ENCODE measurements at regions not wholly inside any gene's neighbourhood (a gene's known extent, or its start where the extent isn't known, plus 50 kb on each side); places are given as distances from the start of the nearest gene placed in this dataset.

DNA sequence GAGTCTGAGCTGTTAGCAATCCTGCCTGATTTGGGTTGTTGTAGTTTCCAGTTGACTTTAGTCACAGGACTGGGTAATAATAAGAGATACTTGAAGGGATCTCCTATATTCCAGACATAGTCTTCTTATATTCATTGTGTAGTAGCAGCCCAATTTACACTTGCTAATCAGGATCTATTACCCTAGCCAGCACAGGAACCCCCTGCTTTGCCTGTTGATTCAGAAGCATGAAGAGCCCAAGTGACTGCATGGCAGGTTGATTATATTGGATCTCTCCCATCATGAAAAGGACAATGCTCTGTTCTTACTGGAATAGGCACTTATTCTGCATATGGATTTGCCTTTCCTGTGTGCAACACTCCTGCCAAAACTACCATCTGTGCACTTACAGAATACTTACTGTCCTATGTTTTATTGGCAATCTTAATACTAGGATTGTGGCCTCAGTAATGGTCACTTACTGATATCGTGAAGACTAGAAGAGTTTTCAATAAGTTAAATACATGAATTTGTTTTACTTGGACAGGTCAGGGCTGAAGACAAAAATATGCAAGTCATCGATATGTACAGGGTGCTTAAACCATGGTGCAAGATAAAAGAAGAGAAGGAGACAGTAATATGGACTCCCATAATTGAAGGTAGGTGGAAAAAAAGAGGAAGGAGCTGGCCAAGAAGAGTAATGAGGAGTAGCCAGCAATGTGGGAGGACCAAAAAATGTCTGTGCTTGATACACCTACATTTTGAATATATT, 304.1 kb downstream of the MCTP2 start:
- no peak for DNase-seq (ENCODE audit: low spot score)

DNA sequence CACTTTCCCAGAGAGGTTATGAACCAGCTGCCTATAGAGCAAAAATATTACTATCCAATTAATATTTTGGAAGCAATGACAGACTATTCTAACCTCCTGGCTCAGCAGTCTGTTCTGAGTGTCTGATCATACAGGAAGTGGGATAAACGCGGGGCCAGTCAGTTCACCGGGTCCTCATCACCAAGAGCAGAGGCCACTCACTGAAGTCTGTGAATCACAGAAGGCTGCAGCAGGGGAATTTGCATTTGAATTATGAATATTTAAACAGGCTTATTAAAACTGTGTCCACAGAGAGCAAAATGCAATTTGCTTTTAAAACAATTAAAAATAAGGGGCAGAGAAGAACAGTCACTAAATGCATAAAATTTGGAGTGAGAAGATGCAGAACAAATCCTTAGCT, 305.2 kb downstream of the MCTP2 start:
- DNase-seq (ENCODE audit: low spot score), result no peak

DNA sequence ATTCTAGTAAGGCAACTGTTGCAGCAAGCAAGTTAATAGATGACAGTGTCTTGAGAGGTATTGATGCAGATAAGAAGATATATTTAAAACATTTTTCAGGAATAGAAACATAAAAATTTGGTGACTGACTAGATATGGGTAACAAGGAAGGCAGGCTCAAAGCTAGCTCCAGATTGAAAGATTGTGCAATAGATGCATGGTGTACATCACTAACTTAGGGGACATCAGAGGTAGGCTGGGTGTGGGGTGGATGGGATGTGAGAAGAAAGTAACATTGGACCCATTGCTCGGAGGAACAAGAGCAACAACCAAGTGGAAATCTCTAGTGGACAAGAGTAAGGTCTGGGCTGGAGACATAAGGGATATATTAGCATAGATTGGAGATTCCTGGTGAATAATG, 306.9 kb downstream of the MCTP2 start:
- no peak for DNase-seq (ENCODE audit: low spot score)

DNA sequence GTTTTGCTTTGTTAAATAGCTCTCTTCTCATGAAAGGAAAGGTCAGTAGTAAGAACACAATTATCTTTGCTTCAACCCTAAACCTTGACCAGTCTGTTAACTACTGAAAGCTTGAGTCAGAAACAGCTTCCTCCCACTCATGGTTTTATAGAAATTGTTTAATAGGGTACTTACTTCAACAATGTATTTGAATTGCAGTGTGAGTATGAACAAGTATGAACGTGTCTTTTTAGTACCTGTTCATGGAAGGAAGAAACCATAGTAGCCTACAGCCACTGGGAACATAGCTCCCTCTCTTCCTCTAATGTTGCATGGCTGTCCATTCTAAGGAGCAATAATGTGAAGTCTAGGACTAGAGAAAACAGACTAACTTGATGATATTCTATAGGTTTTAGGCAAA, 311.0 kb downstream of the MCTP2 start:
- DNase-seq (ENCODE audit: low spot score), result no peak

DNA sequence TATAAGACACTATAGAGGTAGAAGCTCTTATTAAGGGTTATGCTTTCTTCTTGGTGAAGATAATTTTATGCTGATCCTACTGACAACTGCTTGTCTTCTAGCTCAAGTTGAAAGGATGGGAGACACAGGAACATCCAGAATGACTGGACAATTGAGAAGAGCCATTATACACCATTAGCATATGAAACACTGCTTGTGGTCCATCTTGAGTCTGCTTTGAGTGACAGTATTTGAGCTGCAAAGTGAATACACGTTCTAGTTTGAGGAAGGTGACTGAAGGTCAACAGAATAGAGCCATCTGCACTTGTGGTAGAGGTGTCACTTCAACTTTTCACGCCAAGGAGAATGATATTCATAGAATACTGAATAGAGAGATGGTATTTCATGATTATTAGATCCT, 315.4 kb downstream of the MCTP2 start:
- DNase-seq (ENCODE audit: low spot score), result no peak

DNA sequence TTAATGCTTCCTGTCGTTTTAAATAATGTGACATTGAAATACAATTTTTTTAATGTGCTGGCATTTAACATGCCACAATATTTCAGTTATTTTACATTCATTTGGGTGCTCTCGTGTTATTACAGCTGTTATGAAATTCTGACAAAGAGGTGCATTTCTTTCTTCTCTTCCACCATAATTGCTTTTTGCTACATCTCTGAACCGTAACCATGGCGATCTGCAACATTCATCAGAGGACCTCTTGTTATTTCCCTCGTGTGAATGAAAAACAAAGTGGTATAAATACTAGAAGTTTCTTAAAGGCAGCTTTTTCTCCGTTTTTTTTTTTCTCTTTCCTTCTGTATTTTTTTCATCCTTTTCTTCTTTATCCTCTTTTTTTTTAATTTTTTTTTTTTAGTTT, 316.4 kb downstream of the MCTP2 start:
- DNase-seq (ENCODE audit: low spot score), result no peak

DNA sequence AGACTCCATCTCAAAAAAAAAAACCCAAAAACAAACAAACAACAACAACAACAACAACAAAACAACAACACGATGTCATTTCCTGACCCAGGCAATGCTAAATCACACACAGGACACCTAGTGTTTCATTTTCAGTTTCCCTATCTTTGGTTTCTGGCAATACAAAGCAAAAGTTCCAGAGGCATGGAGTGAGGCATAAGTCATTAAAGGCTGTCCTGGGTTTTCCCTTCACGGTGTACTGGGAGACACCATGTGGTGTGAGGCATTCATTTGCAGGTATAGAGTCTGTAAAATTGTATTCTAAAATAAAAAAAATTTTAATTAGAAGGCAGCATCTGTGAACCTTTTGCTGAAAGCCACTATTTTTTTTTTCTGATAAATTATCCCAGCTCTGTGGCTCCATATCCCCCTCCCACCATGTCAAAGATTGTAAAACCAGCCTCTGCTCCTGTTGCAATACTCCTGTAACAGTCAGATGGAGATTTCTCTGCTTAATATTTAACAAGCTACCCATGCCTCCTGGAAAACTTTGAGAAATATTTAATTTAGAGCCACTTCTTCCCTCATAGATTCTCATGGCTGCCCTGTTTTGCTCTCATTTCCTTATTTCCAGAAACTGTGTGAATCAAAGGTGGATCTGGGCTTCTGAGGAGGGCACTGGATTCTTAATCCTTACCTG, 324.6 kb downstream of the MCTP2 start:
- no peak for DNase-seq (ENCODE audit: low spot score)

DNA sequence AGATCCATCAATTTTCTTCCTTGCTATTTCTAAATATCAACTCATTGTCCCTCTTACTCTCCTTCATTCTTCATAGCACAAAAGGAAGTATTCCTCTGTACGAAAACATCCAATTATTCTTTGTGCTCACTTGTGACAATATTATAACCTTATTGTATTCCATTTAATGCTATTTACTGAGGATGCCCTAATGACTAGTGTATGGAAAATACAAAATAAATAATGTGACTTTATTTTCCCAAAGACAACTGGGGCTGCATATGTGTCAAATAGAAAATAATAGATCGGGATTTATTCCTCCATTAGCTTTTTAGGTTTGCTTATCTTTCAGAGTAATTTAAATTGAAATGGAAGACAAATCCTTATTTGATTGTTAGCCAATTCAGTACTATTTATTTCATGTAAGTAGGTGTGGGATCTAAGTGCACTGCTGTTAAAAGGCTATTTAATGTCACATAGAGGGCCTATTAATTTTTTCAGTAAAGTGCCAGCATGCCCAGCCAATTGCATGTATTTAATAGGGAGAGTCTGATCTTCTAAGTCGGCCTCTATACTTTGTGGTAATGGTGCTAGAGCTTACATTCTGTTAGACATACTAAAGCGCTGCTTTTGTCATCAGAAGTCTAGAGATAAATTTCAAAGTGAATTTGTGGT, 329.8 kb downstream of the MCTP2 start:
- no peak for DNase-seq (ENCODE audit: low spot score)

DNA sequence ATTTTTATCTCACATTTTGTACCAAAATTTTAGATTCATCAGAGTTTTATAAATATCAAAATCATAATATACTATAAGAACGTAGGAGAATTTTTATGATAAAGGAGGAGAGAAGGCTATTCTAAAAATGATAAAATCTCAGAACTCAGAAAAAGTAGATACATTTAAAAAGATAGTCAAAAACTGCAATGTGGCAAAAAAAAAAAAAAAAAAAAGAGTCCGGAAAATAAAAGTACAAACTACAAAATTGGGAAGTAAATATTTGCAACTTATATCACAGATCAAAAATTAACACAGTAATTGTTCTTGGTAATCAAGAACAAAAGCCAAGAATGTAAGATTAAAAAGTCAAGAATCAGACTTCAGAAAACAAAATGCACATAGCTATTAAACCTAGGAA, 332.1 kb downstream of the MCTP2 start:
- DNase-seq (ENCODE audit: low spot score), result no peak

DNA sequence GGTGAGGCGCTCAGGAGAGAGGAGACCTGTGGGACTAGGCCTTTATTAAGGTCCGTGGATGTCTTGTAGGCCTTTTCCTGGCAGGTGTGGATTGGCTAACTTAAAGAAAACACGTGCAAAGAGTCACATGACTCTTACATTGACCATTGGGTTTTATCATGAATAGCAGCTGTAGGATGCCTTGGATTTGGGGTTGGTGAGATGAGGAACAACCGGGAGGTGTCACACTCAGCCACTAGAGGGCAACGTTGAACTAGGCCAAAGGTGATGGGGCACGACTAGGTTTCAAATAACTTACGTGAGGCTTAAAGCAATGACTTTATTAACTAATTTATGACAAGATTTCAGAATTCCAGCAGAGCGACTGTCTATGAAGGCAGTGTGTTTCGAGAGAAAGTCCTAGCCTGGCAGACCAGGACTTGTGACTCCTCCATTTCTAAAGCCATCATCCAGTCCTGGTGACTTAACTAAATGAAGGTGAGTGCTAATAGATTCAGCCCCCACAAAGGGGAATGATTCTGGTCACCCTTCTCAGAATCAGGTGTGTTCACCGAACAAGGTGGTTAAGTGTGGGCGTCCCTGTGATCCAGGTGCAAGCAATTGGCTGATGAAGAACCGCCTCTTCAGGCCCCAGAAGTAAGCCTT, 345.6 kb downstream of the MCTP2 start:
- DNase-seq (ENCODE audit: low spot score), result no peak

DNA sequence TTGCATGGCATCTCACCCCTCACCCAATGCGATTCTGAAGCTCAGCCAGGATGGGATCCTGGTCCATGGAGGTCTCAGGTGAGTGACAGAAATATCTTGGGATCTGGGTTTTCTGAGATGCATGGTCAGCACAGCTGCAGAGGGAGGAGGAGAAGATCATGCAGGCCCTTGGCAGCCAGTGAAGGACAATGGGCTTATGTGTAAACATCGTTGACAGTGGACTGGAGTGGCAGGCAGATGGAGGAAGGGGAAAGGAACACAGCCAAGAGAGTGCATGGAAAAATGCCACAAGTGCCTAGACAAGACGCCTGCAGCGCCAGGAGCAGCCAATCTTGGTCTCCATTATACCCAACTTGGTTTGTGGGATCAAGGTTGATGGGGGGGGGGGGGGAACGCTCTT, 347.9 kb downstream of the MCTP2 start:
- DNase-seq (ENCODE audit: low spot score), result no peak

DNA sequence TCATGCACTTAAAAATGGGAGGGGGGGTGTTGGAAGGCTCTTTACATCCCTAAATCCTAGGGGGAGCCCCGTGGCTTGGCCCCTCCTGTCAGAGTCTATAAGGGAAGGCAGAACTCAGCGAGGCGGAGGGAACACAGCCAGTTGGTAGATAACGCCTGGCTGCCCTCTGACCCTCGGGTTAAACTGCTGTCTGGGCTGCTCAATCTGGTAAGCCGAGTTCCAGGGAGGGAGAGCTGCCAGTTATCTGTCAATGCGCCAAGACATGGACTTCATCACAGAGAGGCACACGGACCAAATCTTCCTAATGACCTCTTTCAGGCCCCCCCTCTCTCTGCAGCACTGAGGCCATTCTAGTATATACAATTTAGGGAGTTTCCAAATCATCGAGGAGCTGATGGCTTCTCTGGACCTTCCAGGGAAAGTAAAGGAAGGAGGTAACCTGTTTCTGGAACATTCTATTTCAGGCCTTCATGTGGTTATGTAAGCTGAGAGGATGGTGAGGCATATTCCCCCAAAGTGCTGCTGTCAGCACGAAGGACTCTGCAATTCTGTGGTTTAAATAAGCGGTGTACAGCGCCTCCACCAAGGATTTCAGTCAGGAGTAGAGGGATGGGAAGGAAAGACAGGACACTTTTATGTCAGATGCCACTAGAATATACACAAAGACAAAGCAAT, 349.0 kb downstream of the MCTP2 start:
- DNase-seq (ENCODE audit: low spot score), result no peak

DNA sequence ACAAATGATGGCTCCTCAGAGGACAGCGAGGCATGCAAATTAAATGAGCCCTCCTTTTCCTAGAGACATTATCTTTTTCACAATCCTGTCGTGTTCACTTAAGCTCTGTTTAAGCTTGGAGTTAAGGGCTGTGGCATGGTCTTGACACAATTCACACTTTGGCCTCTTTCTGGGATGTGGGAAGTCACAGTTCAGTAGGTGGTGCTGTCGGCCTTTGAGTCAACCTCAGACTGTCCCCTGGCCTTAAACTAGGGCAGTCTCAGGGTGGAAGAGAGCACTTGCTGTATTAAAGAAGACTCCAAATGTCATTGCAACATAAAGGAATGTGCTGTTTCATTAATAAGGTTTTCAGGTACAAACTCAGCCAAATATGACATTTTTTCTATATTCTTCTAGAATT, 351.0 kb downstream of the MCTP2 start:
- no peak for DNase-seq (ENCODE audit: low spot score)

DNA sequence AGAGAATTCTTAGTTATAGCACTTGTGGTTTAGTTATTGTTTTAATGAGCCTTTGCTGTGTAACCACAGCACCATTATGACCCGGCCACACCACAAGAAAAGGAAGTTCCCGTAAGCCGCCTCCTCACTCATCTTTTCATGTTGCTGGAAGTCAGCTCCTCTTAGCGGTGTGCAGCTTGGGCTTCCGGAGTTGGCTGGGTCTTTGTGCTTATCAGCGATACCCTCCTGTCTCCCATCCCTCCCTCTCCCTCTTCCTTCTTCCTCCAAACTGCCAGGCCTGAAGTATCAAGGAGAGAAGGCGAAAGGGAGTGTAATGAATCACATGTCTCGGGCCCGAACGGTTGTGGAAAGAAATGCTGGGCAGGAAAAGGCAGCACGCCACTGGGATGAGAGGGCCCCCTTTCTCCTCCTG, 353.5 kb downstream of the MCTP2 start:
- DNase-seq (ENCODE audit: low spot score), result no peak

DNA sequence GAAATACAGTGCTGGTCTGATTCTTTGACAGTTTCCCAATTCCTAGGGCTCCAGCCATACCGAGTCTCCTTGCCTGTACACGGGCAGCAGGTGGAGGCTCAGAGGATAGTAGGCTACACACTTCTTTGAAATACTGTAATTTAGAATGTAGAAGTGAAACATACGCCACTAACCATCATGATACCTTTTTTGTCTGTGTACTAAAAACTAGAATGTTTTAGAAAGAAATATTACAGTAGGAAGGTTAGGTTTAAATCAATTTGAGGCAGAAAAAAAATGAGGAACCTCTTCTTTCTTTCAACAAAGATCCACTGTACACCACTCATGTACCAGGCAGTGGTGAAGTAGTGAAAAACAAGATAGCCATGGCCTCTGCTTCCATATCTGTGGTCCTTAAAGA, 354.7 kb downstream of the MCTP2 start:
- DNase-seq (ENCODE audit: low spot score), result no peak

DNA sequence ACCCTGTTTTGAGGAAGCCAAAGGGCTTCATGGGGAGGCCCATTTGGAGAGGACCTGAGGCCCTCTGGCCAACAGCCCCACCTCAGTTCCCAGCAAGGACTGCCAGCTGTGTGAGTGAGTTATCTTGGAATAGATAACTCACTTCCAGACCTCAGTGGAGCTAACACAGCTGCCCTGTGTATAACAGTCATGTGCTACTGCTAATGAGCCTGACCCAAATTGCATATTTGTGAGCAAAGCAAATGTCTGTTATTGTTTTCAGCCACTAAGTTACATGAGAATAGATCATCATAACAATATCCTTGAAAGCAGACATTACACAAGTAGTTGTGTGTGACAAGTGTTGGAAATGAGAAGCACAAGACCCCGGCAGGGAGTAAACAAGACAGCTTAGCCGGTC, 355.8 kb downstream of the MCTP2 start:
- no peak for DNase-seq (ENCODE audit: low spot score)

DNA sequence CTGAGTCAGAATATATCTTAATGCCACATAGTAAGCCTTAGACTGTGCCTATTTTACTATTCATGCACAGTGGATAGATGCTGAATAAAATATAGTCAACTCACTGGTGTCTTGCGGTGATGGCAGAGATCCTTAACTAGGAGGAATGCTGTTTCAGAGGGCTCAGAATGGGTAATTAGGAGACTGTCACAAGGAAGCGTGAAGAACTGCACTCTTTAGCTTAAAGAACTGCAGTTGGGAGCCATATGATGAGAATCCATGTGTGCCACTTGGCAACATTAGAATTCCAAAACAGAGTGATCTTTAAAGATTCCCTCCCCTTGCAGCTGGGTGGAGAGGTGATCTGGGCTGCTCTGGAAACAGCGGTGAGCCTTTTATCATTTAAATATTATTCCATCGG, 357.6 kb downstream of the MCTP2 start:
- DNase-seq (ENCODE audit: low spot score), result no peak

DNA sequence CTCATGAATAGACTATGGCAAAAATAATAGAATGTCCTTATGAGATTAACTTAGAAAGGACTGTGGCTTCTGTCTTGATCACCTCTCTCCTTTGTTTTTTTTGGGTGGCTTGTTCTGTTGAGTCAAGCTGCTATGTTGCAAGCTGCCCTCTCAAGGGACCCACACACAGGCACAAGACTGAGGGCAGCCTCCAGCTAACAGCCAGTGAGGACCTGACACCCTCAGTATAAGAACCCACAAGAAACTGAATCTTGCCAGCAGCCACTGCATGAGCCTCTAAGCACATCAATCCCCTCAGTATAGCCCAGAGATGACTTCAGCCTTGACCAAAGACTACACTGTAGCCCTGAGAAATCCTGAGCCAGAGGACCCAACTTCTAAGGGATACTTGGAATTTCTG, 361.1 kb downstream of the MCTP2 start:
- no peak for DNase-seq (ENCODE audit: low spot score)

DNA sequence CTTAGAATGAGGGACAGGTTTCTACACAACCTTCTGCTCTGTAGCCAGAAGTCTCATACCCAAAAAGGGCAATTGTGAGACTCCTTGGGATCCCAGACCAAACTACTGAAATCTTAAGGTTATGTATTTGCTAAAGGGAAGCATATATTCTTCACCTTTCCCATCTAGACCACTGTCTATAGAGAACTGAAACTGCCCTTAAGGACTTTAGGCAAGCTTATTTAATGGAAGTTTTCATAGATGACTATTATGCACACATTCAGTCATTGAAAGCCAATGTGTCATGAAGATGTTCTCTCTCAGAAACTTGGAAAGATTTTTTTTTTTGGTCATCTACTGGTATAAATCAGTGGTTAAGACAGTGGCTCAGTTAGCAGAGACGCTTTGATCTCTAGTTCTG, 365.3 kb downstream of the MCTP2 start:
- DNase-seq (ENCODE audit: low spot score), result no peak

DNA sequence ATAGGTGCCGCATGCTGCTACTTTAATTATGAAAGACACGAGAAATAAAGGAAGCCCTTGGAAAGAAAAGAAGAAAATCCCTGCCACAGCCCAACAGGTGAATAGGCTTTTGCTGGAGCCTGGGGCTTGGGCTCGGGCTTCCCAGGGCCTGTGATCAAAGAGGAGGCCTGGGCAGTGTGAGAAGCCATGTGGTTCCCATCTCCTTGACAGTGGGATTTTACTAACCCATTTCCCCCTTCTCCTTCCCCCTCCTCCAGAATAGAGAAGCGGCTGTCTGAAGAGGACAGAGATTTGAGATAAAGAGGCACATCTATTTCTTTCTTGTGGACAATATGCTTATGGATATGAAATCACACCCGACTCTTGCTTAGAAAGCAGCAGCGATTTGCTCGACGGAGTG, 369.1 kb downstream of the MCTP2 start:
- no peak for DNase-seq (ENCODE audit: low spot score)

DNA sequence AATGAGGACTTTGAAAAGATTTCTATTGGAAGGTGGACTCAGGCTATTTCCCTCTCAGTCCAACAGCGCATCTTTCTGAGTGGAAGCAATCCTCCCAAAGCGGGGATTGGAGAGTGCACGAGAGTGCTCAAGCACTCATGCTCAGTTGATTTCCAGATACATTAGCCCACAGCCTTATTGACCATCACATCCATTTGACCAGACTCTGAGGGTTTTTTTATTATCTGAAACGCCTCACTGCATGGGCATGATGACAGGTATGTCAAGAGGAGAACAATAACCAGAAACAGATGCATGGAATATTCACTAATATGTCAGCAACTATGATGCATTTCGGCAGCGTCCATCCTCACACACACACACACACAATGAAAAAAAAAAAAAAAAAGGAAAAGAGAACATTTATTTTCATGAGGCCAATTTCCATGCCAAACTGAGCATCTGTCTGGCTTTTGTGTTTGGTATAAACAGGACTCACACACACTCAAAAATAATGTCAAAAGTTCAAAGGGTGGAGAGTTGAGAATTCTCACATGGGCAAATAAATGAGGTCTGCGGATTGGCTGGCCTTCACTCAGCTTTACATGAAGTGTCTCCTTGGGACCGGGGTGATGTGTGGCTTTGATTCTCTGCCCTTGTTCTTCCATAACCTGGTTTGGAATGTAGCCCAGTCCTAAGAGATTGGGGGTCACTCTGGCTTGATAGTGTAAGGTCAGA, 371.6 kb downstream of the MCTP2 start:
- no peak for DNase-seq (ENCODE audit: low spot score)

DNA sequence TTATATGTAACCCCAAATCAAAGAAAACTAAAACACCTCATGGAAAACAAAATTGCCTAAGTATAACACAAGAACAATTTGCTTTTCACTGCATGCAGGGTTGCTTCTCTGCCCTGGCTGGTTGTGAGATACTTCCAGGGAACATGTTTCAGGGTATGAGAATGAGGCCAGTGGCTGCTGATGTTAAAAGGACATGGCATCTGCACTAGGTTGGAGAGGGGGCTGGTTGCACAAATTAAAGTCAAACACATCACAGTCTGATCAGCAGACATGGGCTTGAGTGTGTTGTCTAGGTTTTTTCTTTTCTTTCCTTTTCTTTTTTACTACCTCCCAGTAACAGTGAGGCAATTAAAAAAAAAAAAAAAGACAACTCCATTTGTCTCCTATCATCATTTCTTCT, 374.9 kb downstream of the MCTP2 start:
- no peak for DNase-seq (ENCODE audit: low spot score)
